ENCODE measurements at regions not wholly inside any gene's neighbourhood (a gene's known extent, or its start where the extent isn't known, plus 50 kb on each side); places are given as distances from the start of the nearest gene placed in this dataset.

DNA sequence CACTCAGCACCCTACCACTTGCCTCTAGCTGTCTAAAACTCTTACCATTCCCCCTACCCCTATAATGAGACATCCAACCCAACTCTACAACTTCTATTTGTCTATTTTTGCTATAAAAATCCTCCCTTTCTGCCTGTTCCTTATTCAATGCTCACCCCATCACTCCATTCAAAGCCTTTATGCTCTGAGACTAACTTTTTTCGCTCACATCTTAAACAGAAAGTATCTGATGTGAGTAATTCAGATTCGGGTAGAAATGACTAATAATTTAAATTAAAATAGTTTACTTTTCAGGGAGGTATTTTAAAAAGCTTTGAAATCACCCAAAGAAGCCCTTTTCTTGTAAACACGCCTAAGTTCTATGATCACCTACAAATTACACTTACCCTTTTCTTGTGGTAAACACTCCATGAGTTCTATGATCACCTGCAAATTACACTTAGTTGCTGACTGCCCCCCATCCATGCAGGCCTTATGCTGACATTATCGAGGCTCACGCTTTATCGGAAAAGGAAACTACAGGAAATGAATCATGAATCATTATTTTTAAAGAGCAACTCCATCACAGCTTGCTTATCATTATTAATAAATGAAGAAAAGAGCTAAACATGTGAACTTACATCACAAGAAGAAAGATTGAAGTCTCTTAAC, 168.7 kb upstream of the PPP1R2C start:
- no peak for DNase-seq (ENCODE audit: low read depth in 2 of 2)

DNA sequence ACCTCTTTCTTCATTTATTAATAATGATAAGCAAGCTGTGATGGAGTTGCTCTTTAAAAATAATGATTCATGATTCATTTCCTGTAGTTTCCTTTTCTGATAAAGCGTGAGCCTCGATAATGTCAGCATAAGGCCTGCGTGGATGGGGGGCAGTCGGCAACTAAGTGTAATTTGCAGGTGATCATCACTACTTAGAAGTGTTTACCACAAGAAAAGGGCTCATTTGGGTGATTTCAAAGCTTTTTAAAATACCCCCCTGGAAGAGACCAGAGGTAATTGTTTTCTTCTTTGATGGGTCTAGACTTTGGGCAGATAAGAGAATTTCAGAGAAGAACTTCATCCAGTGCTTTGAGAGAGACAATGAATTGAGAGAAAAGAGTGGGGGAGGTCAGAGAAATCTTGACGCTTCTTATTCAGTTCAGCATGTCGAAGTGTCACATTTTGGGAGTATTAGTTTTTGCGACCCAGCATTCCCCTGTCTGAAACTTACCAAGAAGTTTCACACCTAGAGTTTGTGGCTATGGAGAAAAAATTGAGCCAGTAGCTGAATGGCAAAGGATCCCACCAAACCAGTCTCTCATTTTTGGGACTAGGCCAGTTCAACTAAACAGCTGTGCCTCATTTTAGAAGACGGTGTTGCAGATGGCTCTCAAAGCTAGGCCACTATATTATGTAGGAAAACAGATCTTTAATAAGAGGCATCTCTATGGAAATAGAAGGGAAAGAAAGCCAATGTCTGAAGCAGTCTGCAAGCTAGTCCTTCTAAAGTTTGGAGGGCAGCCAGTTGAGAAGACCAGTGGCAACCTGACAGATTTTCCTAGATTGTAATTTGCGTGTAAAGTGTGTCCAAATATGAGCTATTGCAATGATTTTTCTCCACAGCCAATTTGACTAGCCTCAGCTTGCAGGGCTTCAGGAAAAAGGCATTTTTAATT, 171.0 kb upstream of the PPP1R2C start:
- no peak for DNase-seq (ENCODE audit: low read depth in 2 of 2)

DNA sequence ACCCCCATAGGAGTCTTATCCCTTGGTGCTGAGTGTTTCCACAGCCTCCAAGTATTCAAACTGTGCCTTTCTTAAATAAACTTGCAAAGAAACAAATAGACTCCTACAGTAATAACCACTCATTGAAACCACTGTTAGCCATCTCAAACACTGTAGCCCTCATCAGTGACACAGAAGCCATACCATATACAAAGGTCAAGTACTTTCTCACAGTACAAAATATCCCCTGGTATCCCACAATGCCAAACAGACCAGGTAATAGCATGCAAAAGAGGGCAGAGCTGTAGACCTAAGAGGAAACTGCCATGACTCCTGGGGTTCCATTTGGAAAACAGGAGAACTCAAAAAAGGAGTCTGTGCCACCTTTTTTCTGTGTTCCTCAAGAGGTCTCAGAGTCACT, 173.8 kb upstream of the PPP1R2C start:
- no peak for DNase-seq (ENCODE audit: low read depth in 2 of 2)

DNA sequence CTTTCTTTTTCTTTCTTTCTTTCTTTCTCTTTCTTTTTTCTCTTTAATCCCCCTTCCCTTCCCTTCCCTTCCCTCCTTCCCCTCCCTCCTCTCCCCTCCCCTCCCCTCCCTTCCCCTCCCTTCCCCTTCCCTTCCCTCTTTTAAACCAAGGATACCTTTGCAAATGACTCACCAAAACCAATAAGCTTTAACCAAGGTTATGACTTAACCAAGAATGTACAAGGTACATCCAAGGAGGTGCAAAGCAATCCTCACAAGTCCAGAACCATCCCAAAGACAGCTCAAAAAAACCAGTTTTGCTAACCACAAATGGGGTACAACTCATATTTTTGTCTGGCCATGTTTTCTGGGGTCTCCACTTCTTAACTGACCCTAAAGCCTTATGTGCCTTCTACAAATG, 174.7 kb upstream of the PPP1R2C start:
- no peak for DNase-seq (ENCODE audit: low read depth in 2 of 2)

DNA sequence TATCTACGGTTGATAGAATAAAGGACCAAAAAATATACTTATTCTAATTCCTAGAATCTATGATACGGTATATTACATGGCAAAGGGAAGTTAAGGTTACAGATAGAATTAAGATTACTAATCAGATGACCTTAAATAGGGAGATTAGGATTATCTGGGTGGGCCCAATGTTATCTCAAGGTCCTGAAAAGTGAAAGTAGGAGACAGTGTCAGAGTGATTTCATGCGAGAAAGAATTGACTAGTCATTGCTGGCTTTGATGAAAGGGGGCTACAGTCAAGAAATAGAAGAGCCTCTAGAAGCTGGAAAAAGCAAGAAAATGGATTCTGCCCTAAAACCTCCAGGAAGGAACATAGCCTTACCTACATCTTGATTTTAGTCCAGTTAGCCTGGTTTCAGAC, 176.9 kb upstream of the PPP1R2C start:
- DNase-seq (ENCODE audit: low read depth in 2 of 2), result no peak

DNA sequence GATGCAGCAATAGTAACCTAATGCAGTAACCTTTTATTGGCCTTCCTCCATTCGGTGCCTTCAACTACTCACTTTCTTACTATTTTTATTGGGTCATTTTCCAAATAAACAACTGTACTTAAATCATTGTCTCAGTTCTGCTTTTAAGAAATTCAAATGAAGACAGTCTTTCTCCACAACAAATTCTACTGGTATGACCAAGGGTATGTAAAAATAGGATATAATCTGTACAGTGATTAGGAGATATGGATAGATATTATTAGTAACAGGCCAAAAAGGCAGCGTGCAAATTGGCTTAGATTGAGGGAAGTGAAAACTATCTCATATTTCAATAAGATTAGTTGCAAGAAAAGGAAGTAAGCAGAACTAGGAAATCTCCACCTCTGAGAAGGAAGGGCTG, 177.4 kb upstream of the PPP1R2C start:
- DNase-seq (ENCODE audit: low read depth in 2 of 2), result no peak

DNA sequence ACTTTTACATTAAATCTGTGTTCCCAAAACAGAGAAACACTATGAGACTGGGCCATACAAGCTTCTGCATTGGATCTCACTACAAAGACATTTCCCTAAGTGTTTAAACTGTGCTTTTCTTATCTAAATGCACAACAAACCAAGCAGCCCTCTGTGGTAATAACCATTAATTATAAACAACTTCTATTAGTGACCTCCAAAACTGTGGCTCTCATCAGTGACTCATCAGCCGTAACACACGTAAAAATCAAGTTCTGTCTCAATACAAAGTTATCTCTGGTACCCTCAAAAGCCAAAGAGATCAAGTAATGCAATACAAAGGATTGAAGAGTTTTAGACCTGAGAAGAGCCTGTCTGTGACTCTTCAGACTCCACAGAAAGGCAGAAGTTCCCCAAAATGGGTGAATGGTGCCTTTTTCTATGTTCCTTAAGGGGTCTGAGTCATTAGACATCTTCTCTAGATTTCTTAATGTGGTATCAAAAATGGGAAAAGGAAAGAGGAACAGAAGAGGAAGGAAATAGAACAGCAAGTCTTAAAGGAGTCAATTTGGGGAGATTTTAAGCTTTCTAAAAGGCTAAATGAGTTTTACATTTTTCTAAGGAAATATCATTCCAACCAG, 189.8 kb upstream of the PPP1R2C start:
- DNase-seq (ENCODE audit: low read depth in 2 of 2), result no peak

DNA sequence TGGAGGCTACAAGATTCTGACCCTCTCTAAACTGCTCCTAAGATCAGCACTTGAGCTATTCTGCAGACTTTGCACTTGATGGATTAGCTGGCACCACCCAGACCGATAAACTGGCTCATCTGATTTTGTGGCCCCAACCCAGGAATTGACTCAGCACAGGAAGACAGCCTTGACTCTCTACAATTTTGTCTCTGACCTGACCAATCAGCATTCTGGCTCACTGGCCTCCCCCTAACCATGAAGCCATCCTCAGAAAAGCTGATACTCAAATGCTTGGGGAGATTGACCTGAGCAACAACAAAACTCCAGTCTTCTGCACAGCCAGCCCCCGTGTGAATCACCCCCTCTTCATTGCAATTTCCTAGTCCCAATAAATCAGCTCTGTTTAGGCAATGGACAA, 195.4 kb upstream of the PPP1R2C start:
- DNase-seq (ENCODE audit: low read depth in 2 of 2), result no peak

DNA sequence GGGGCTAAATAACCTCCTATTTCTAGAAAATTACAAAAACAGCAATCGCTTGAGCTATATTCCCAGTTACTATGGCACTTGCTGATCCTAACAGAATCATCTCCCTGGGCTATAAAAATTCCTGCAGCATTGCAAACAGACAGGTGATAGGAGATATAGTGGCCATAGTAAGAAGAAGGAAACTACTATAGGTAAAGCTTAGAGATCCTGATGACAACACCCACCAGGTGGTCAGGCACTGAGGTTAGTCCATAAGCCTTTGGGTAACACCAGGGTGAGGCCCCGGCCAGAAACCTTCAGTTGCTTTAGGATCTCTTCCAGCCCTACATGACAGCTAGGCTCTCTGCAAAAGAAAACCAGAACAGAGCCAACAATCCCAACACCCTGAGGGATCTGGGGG, 197.9 kb upstream of the PPP1R2C start:
- no peak for DNase-seq (ENCODE audit: low read depth in 2 of 2)

DNA sequence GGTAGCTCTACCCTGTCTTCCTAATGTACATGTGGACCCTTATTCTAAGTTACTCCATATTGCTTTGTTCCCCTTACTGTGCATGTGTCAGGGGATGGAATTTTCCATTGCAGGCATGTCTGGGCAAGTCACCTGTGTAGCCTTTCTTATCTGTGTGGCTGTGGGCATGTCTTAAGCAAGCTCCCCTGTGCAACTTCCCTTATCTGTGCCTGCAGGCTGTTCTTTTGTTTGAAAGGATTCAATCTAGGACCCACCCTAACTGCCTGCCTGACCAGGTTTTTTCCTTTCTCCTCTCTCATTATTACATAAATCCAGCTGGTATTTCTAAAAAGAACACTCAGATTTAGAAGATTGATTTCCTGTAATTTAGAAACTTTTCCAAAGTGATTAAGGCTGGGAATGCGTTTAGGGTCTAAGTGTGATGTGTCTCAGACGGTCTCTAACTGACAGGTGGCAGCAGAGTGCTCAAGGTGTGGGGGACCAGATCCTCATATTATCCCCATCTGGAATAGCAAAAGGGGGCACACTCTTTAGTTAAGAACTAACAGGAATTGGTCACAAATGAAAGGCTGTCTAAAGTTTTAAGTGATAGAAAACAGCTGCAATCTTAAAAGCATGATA, 198.9 kb upstream of the PPP1R2C start:
- DNase-seq (ENCODE audit: low read depth in 2 of 2), result no peak

DNA sequence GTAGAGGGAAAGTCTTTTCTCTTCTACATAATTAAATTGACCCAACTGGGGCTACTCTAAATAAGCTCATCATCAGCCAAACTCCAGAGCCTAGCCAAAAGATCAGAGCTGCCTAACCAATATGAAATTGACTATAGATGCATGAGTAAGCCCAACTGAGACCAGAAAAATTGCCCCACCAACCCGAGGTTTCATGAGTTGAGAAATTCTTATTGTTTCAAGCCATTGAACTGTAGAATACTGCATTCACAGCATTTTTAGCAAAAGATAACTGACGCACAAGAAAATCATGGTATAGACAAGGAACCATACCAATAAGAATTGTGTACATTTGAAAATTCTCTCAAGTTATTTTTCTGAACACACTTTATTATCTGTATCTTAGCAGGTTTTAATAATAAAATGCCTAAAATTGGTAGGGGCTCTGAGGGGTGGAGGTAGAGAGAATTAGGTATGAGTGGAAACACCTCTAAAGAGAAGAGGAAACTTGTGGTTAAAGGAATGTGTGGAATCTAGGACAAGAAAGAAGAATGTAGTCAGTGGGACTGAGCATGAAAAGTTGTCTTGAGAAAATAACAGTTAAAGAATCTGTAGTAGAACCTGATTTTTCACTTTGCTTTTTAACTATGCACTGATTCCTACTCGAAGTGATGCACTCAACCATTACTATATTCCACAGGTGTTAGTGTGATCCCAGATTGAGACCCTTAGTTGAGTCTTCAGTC, 200.9 kb upstream of the PPP1R2C start:
- DNase-seq (ENCODE audit: low read depth in 2 of 2), result no peak

DNA sequence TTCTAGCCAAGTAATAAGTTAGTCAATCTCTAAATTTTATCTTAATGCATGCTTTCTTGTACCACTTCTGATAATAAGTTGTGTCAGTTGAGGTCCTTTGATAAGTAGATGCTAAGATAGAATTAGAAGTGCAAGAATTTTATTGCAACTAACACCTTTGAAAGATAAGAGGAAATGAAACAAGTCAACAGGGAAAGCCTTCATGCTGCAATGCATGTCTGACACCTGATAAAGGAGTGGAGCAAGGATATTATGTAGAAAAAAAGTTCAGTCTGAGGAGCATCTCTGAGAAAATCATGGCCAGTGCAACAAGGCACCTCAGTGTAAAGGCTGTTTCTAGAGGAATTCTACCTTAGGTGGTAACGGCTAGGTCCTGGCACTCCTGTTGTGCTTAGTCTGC, 210.7 kb upstream of the PPP1R2C start:
- DNase-seq (ENCODE audit: low read depth in 2 of 2), result no peak

DNA sequence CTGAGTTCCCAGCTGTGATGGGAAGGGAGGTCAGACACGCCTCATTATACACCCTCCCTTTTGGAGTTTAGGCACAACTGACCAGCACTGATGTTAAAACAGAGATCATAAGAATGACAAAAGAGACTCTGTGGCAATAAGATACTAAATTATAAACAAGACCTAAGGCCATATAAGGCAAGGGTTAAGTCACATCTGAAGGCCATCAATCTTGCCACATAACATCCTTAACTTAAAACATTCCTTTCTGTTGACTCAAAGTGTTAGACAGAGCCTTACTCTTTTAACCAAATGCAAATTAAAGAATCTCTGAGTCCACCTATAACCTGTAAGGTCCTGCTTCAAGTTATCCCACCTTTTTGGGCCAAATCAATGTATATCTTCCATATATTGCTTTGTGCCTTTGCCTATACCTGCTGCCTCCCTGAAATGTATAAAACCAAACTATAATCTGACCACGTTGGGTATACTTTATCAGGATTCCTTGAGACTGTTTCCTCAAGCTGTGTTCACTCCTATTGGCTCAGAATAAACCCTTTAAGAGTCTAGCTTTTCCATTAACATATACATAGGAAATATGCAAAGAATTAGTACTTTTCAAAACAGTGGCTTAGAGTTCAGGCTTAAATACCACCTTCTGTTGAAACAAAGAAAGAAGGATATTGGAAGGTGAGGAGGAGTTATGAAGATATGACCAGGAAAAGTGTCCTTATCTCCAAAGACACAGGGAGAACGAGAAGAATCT, 214.4 kb upstream of the PPP1R2C start:
- no peak for DNase-seq (ENCODE audit: low read depth in 2 of 2)

DNA sequence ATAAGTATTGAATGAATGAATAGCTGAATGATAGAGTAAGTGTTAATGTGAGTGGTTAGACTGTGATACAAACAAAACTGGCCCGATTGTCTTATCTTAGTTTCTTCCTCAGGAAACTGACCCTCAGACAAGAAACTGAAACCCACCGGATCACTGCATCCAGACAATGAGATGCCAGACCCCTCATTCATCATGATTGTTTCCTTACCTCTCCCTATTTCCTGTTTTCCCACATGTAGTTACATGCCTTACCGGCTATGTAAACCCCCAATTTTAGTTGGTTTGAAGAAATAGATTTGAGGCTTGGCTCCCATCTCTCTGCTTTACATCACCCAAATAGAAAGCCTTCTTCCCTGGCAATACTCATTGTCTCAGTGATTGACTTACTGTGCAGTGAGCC, 218.9 kb upstream of the PPP1R2C start:
- no peak for DNase-seq (ENCODE audit: low read depth in 2 of 2)

DNA sequence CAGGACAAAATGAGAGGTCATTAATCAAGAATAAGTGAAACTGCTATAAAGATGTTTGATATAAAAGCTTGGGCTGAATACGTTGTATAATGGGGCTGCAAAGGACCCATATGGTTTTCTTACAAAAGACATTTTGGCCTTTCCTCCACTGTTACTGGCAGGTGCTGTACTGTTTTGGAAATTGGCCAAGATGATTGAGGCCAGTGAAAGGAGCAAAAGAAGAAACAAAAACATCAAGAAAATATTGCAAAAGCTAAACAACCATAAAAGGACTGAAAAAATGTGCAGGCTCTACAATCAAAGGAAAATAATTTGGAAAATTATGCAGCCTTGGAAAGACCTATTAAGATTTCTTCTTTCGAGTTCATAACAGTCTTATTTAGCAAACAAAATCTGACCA, 222.2 kb upstream of the PPP1R2C start:
- DNase-seq (ENCODE audit: low read depth in 2 of 2), result no peak

DNA sequence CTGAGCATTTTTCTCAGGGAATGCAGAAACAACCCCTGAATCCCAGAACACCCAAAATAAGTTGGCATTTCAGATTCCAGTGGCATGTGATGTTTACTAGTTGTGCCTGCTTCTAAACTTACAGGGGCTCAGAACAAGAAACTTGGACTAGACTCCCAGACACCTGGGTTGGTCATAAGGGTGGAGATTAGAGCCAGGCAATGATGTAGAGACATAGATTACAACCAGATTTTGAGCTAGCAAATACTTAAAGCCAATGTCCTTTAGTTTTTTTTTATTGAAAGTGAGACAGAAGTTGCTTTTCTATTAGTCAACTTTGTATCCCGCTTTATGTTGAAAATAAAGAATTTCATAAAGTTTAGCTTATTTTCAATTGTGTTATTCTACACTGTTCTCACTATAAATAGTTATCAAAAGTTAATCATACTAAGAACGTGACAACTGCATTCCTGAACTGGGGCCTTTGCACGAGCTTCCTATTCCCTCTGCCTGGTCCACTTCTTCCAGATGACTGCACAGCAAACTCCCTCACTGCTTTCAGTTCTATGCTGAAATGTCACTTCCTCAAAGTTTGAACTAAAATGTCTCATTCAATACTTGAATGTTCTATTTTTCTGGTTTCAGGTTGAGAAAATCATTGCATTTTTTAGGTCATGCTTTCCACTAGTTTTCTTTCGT, 224.7 kb upstream of the PPP1R2C start:
- DNase-seq (ENCODE audit: low read depth in 2 of 2), result no peak

DNA sequence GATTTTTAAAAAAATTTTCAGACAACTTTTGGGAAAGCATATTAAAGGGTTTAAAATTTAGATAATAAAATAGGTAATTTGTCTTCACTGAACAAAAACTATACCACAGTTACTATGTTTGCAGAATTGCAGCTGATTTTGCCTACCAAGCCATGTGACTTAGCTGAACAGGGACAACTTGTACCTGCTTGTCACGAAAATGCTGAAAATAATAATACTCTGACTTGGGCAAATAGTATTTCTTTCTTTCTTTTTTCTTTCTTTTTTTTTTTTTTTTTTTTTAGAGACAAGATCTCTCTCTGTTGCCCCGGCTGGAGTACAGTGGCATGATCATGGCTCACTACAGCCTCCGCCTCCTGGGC, 225.2 kb upstream of the PPP1R2C start:
- DNase-seq (ENCODE audit: low read depth in 2 of 2), result no peak

DNA sequence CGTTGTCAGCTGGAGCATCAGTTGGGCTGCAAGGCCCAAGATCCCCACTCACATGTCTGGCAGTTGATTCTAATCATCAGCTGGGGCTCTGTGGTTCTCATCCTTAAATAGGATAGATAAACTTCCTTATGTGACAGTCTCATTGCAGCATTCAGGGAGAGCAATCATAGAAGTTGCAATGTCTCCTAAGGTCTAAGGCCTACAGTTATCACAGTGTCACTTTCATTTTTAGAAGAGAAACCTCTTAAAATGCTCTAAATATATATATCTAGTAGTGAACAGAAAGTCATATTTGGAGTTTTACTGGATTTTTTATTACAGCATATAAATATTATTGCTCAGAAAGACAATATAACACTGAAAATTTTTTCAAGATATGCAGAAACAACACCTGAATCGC, 226.0 kb upstream of the PPP1R2C start:
- no peak for DNase-seq (ENCODE audit: low read depth in 2 of 2)

DNA sequence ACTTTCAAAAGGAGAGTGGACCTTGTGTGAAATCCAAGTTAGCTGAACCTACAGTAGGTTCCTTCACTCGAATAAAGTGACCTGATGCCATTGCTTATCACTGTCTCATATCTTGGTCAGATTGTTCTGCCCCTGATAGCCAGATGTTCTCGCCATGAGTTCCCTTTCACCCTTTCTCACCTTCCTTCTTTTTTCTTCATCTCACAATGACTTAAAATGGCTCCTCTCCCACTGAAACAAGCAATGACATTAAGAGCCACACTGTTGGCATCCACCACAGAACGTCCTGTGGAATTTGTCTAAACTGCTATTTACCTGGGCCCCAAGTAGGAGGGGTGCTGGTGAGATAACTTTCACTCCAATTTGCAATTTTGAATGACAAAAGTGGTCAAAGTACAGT, 227.6 kb upstream of the PPP1R2C start:
- DNase-seq (ENCODE audit: low read depth in 2 of 2), result no peak

DNA sequence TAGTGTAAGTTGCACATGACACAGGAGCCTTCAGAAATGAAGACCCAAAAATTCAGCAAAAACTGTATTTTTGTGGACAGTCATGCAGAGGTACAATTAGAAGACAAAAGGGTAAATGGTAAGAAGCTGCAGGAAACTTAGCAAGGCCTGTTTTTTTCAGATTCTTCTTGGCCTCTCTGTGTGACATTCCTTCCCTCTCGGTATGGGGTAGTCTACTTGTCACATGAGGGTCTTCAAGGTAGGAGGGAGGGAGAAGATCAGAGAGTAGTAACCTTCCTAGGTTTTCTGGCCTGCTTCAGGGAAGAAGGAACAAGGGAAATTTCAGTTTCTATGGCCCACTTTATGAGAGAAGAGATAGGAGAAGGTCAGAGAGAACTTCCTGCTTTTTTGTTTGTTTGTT, 230.4 kb upstream of the PPP1R2C start:
- no peak for DNase-seq (ENCODE audit: low read depth in 2 of 2)

DNA sequence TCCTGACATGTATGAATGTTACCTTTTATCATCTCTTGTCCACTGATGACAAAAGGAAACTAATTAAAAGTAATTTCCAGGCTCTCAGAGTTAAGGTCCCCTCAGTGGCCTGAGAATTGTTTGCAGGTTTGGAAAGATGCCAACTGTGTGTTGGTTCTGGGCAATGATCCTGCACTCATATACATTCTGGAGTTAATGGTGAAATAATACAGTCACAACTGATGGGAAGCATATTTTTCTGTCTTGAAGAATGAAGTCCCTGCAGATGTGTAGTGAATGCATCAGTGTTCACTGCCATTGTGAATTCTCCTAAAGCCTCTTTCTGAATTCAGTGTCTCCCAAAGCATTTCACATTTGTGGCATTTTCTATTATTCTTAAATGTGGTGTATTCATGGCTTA, 238.1 kb upstream of the PPP1R2C start:
- DNase-seq (ENCODE audit: low read depth in 2 of 2), result no peak
